GM23338 (cell line): ENCODE measurements at regions not wholly inside any gene's neighbourhood (a gene's known extent, or its start where the extent isn't known, plus 50 kb on each side); places are given as distances from the start of the nearest gene placed in this dataset.

ENCODE experiments used
- ATAC-seq: fragments of 200-7000 bp; cut with Tn5 transposase; 3 replicates; pipeline ENCODE4 v1.9.1; 2020
- DNase-seq: peaks from one replicate; pipeline ENCODE4 v3.0.0-alpha.2; 2015; ENCODE audit warnings: low spot score
- H2AFZ ChIP-seq: fragments of 200-600 bp; sonication (generic); 2 replicates; pipeline ENCODE4 v1.8.0; 2016; ENCODE audit warnings: antibody characterized with exemption, mild to moderate bottlenecking, moderate library complexity
- H3F3A ChIP-seq: fragments of 200-600 bp; sonication (generic); replicated peaks from 2 replicates; pipeline ENCODE4 v1.8.0; 2017; ENCODE audit warnings: antibody characterized with exemption, mixed run types, low read depth
- H3K27ac ChIP-seq: fragments of 200-600 bp; sonication (generic); 2 replicates; pipeline ENCODE4 v1.6.1; 2016; ENCODE audit warnings: low read depth
- H3K27me3 ChIP-seq: fragments of 200-600 bp; sonication (generic); 2 replicates; pipeline ENCODE4 v1.8.0; 2016; ENCODE audit warnings: mild to moderate bottlenecking, mixed run types, moderate library complexity; ENCODE audit not compliant: insufficient read depth
- H3K36me3 ChIP-seq: fragments of 200-600 bp; sonication (generic); 2 replicates; pipeline ENCODE4 v1.8.0; 2016; ENCODE audit warnings: mild to moderate bottlenecking; ENCODE audit not compliant: insufficient read depth
- H3K4me1 ChIP-seq: fragments of 200-600 bp; sonication (generic); 2 replicates; pipeline ENCODE4 v1.8.0; 2016; ENCODE audit warnings: mild to moderate bottlenecking, moderate library complexity; ENCODE audit not compliant: insufficient read depth
- H3K4me2 ChIP-seq: fragments of 200-600 bp; sonication (generic); 2 replicates; pipeline ENCODE4 v1.7.1; 2017; ENCODE audit warnings: mixed run types
- H3K4me3 ChIP-seq: fragments of 200-600 bp; sonication (generic); 2 replicates; pipeline ENCODE4 v1.6.1; 2016; ENCODE audit warnings: mixed run types
- H3K79me2 ChIP-seq: fragments of 200-600 bp; sonication (generic); replicated peaks from 2 replicates; pipeline ENCODE4 v1.8.0; 2017; ENCODE audit warnings: mild to moderate bottlenecking; ENCODE audit not compliant: insufficient read depth
- H3K9me2 ChIP-seq: fragments of 200-600 bp; sonication (generic); 2 replicates; pipeline ENCODE4 v1.8.0; 2017; ENCODE audit not compliant: insufficient read depth
- H4K20me1 ChIP-seq: fragments of 200-600 bp; sonication (generic); replicated peaks from 2 replicates; pipeline ENCODE4 v1.8.0; 2017; ENCODE audit warnings: mild to moderate bottlenecking; ENCODE audit not compliant: insufficient read depth
- H3K27ac Mint-ChIP-seq: 2 replicates; pipeline ENCODE4 v1.8.0; 2020; ENCODE audit warnings: inconsistent platforms, mild to moderate bottlenecking, moderate library complexity, mixed read lengths
- H3K27me3 Mint-ChIP-seq: 3 replicates; pipeline ENCODE4 v1.8.0; 2022; ENCODE audit warnings: low read depth, mild to moderate bottlenecking, moderate library complexity, mixed read lengths, inconsistent platforms; ENCODE audit not compliant: insufficient read depth, poor library complexity
- H3K36me3 Mint-ChIP-seq: 3 replicates; pipeline ENCODE4 v1.8.0; 2021; ENCODE audit warnings: low read depth, mild to moderate bottlenecking, inconsistent platforms, moderate library complexity, mixed read lengths
- H3K4me1 Mint-ChIP-seq: 3 replicates; pipeline ENCODE4 v1.8.0; 2020; ENCODE audit warnings: mild to moderate bottlenecking, inconsistent platforms, mixed read lengths
- H3K4me3 Mint-ChIP-seq: 3 replicates; pipeline ENCODE4 v1.8.0; 2021; ENCODE audit warnings: moderate library complexity, mild to moderate bottlenecking, inconsistent platforms, mixed read lengths
- H3K9me3 Mint-ChIP-seq: 3 replicates; pipeline ENCODE4 v1.8.0; 2020; ENCODE audit warnings: moderate library complexity, mild to moderate bottlenecking, inconsistent platforms, mixed read lengths
- EZH2 ChIP-seq: fragments of 200-600 bp; sonication (generic); IDR thresholded peaks from one replicate; pipeline ENCODE4 v1.8.0; 2017; ENCODE audit warnings: antibody characterized with exemption, mild to moderate bottlenecking, low read depth; ENCODE audit not compliant: unreplicated experiment
- JUNB ChIP-seq: IDR thresholded peaks from one replicate; pipeline ENCODE4 v1.6.1; 2016; ENCODE audit warnings: antibody characterized with exemption; ENCODE audit not compliant: unreplicated experiment
- NANOG ChIP-seq: IDR thresholded peaks from 2 replicates; pipeline ENCODE4 v1.6.1; 2016; ENCODE audit warnings: antibody characterized with exemption, borderline replicate concordance
- POLR2AphosphoS5 ChIP-seq: IDR thresholded peaks from 2 replicates; pipeline ENCODE4 v1.6.1; 2016; ENCODE audit warnings: antibody characterized with exemption, low read depth
- STAT1 ChIP-seq: IDR thresholded peaks from one replicate; pipeline ENCODE4 v1.6.1; 2016; ENCODE audit warnings: antibody characterized with exemption; ENCODE audit not compliant: unreplicated experiment
- ZNF114 ChIP-seq: fragments of 250-450 bp; sonication (Bioruptor Pico); IDR thresholded peaks from 2 replicates; pipeline ENCODE4 v1.5.0; 2020; ENCODE audit warnings: mild to moderate bottlenecking, moderate library complexity
- TF ChIP-seq, protein P1 (sequence below), 2 experiments: fragments of 200-600 bp in 1 of 2; sonication (generic) in 1 of 2; conservative IDR thresholded peaks; 2 replicates each; pipeline versions ENCODE4 v1.5.1 to v1.6.1; 2016 to 2017; ENCODE audit warnings: antibody characterized with exemption in 2 of 2, low read depth in 2 of 2, mild to moderate bottlenecking in 2 of 2, moderate library complexity in 1 of 2
- TF ChIP-seq, protein P2 (sequence below): fragments of 250-450 bp; sonication (Bioruptor Pico); IDR thresholded peaks from 2 replicates; pipeline ENCODE4 v1.5.0; 2020; ENCODE audit warnings: mild to moderate bottlenecking, moderate library complexity

DNA sequence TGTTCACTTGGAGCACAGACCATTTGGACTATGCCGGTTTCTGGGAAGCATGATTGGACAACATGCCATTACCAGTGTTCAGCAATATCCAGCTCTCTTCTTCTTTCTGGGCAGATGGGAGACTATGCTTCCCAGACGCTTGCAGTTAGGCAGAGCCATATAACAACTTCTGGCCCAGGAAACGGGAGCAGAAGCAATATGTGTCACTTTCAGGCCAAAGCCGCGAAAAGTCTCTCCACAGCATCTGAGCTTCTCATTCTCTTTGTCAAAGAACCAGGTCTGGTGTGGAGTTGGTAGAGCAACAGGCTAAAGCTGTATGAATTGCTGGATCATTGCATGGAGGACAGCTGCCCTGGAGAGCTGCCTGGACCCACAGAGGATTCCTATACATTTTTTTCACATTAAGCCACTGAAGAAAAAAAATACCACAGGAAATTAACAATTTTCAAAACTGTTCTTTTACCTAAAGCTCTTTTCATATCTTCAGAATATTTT, 131.4 kb upstream of the FRG1 start:
- H3F3A ChIP-seq = no peaks in the 10 kb centered on the region
- no peaks in the 10 kb centered on the region for H3K27me3 Mint-ChIP-seq
- DNase-seq (no peak), ATAC-seq (no peak)
- no peaks in the 10 kb centered on the region for H3K79me2 ChIP-seq
- H3K36me3 Mint-ChIP-seq = peaks cover 26% of the 10 kb centered on the region
- no peak overlapping the region for H2AFZ ChIP-seq
- TF ChIP-seq EZH2 = no peak
- TF ChIP-seq STAT1 = no peak
- TF ChIP-seq, protein P1, sequence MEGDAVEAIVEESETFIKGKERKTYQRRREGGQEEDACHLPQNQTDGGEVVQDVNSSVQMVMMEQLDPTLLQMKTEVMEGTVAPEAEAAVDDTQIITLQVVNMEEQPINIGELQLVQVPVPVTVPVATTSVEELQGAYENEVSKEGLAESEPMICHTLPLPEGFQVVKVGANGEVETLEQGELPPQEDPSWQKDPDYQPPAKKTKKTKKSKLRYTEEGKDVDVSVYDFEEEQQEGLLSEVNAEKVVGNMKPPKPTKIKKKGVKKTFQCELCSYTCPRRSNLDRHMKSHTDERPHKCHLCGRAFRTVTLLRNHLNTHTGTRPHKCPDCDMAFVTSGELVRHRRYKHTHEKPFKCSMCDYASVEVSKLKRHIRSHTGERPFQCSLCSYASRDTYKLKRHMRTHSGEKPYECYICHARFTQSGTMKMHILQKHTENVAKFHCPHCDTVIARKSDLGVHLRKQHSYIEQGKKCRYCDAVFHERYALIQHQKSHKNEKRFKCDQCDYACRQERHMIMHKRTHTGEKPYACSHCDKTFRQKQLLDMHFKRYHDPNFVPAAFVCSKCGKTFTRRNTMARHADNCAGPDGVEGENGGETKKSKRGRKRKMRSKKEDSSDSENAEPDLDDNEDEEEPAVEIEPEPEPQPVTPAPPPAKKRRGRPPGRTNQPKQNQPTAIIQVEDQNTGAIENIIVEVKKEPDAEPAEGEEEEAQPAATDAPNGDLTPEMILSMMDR (conservative IDR thresholded peaks at IDR 0.05; ENCODE audit: low read depth in 2 of 2) = no peak
- no peak for TF ChIP-seq JUNB
- TF ChIP-seq ZNF114 (CRISPR knock-in tag) = no peak
- TF ChIP-seq NANOG = no peak
- no peak for TF ChIP-seq POLR2AphosphoS5
- TF ChIP-seq, protein P2, sequence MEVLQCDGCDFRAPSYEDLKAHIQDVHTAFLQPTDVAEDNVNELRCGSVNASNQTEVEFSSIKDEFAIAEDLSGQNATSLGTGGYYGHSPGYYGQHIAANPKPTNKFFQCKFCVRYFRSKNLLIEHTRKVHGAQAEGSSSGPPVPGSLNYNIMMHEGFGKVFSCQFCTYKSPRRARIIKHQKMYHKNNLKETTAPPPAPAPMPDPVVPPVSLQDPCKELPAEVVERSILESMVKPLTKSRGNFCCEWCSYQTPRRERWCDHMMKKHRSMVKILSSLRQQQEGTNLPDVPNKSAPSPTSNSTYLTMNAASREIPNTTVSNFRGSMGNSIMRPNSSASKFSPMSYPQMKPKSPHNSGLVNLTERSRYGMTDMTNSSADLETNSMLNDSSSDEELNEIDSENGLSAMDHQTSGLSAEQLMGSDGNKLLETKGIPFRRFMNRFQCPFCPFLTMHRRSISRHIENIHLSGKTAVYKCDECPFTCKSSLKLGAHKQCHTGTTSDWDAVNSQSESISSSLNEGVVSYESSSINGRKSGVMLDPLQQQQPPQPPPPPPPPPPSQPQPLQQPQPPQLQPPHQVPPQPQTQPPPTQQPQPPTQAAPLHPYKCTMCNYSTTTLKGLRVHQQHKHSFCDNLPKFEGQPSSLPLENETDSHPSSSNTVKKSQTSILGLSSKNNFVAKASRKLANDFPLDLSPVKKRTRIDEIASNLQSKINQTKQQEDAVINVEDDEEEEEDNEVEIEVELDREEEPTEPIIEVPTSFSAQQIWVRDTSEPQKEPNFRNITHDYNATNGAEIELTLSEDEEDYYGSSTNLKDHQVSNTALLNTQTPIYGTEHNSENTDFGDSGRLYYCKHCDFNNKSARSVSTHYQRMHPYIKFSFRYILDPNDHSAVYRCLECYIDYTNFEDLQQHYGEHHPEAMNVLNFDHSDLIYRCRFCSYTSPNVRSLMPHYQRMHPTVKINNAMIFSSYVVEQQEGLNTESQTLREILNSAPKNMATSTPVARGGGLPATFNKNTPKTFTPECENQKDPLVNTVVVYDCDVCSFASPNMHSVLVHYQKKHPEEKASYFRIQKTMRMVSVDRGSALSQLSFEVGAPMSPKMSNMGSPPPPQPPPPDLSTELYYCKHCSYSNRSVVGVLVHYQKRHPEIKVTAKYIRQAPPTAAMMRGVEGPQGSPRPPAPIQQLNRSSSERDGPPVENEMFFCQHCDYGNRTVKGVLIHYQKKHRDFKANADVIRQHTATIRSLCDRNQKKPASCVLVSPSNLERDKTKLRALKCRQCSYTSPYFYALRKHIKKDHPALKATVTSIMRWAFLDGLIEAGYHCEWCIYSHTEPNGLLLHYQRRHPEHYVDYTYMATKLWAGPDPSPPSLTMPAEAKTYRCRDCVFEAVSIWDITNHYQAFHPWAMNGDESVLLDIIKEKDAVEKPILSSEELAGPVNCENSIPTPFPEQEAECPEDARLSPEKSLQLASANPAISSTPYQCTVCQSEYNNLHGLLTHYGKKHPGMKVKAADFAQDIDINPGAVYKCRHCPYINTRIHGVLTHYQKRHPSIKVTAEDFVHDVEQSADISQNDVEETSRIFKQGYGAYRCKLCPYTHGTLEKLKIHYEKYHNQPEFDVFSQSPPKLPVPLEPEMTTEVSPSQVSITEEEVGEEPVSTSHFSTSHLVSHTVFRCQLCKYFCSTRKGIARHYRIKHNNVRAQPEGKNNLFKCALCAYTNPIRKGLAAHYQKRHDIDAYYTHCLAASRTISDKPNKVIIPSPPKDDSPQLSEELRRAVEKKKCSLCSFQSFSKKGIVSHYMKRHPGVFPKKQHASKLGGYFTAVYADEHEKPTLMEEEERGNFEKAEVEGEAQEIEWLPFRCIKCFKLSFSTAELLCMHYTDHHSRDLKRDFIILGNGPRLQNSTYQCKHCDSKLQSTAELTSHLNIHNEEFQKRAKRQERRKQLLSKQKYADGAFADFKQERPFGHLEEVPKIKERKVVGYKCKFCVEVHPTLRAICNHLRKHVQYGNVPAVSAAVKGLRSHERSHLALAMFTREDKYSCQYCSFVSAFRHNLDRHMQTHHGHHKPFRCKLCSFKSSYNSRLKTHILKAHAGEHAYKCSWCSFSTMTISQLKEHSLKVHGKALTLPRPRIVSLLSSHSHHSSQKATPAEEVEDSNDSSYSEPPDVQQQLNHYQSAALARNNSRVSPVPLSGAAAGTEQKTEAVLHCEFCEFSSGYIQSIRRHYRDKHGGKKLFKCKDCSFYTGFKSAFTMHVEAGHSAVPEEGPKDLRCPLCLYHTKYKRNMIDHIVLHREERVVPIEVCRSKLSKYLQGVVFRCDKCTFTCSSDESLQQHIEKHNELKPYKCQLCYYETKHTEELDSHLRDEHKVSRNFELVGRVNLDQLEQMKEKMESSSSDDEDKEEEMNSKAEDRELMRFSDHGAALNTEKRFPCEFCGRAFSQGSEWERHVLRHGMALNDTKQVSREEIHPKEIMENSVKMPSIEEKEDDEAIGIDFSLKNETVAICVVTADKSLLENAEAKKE (CRISPR knock-in tag) = no peak
- no peak overlapping the region for H3K4me2 ChIP-seq
- peaks cover 84% of the 10 kb centered on the region for H3K9me3 Mint-ChIP-seq
- no peak overlapping the region for H3K27ac ChIP-seq
- no peaks in the 10 kb centered on the region for H3K4me1 ChIP-seq
- H3K4me3 ChIP-seq = no peak overlapping the region
- no peaks in the 10 kb centered on the region for H3K36me3 ChIP-seq
- no peak overlapping the region for H3K4me3 Mint-ChIP-seq
- H3K27ac Mint-ChIP-seq = no peak overlapping the region
- no peaks in the 10 kb centered on the region for H3K27me3 ChIP-seq
- no peaks in the 10 kb centered on the region for H3K9me2 ChIP-seq
- H4K20me1 ChIP-seq = no peaks in the 10 kb centered on the region
- H3K4me1 Mint-ChIP-seq = no peaks in the 10 kb centered on the region
